ENCODE measurements at regions not wholly inside any gene's neighbourhood (a gene's known extent, or its start where the extent isn't known, plus 50 kb on each side); places are given as distances from the start of the nearest gene placed in this dataset.

GRCh38 chr7:142443216-142444010, 185.6 kb upstream of the PRSS58 start:
- no peak overlapping the region for H3K4me3 ChIP-seq (ENCODE audit: control insufficient read depth, low read depth, low read length)
- DNase-seq (ENCODE audit: low read depth) = no peak
- TF ChIP-seq CTCF (IDR thresholded peaks at IDR 0.05; ENCODE audit: control insufficient read depth, insufficient read depth, low read depth, low read length, missing control alignments) = no peak

GRCh38 chr7:142442396-142442795, 184.5 kb upstream of the PRSS58 start:
- DNase-seq (ENCODE audit: low read depth) = no peak
- TF ChIP-seq CTCF (IDR thresholded peaks at IDR 0.05; ENCODE audit: control insufficient read depth, insufficient read depth, low read depth, low read length, missing control alignments) = no peak
- no peak overlapping the region for H3K4me3 ChIP-seq (ENCODE audit: control insufficient read depth, low read depth, low read length)

GRCh38 chr7:142440906-142441411, 183.1 kb upstream of the PRSS58 start:
- no peak for TF ChIP-seq CTCF (IDR thresholded peaks at IDR 0.05; ENCODE audit: control insufficient read depth, insufficient read depth, low read depth, low read length, missing control alignments)
- H3K4me3 ChIP-seq (ENCODE audit: control insufficient read depth, low read depth, low read length) = no peak overlapping the region
- no peak for DNase-seq (ENCODE audit: low read depth)

GRCh38 chr7:142440219-142440905, 182.5 kb upstream of the PRSS58 start:
- no peak for DNase-seq (ENCODE audit: low read depth)
- no peak overlapping the region for H3K4me3 ChIP-seq (ENCODE audit: control insufficient read depth, low read depth, low read length)
- no peak for TF ChIP-seq CTCF (IDR thresholded peaks at IDR 0.05; ENCODE audit: control insufficient read depth, insufficient read depth, low read depth, low read length, missing control alignments)

- no peak for TF ChIP-seq CTCF (IDR thresholded peaks at IDR 0.05; ENCODE audit: control insufficient read depth, insufficient read depth, low read depth, low read length, missing control alignments)
- no peak for DNase-seq (ENCODE audit: low read depth)
- no peak overlapping the region for H3K4me3 ChIP-seq (ENCODE audit: control insufficient read depth, low read depth, low read length)
Observed at GRCh38 chr7:142439739-142440138, 181.9 kb upstream of the PRSS58 start.

- no peak for TF ChIP-seq CTCF (IDR thresholded peaks at IDR 0.05; ENCODE audit: control insufficient read depth, insufficient read depth, low read depth, low read length, missing control alignments)
- DNase-seq (ENCODE audit: low read depth) = no peak
- H3K4me3 ChIP-seq (ENCODE audit: control insufficient read depth, low read depth, low read length) = no peak overlapping the region
Observed at GRCh38 chr7:142438923-142439515, 181.2 kb upstream of the PRSS58 start.
